Stimulated activated CD4-positive, alpha-beta T cell treated with anti-CD3 and anti-CD28 coated beads, Interleukin-1b, Interleukin-23, amount 100 ng/mL, for 4 hours (primary cell): ENCODE measurements at regions not wholly inside any gene's neighbourhood (a gene's known extent, or its start where the extent isn't known, plus 50 kb on each side); places are given as distances from the start of the nearest gene placed in this dataset.

ENCODE experiments used
- DNase-seq, 2 donors: peaks; one replicate each; pipeline ENCODE4 v3.0.0-alpha.2; 2020; ENCODE audit warnings: low read depth in 2 of 2

DNA sequence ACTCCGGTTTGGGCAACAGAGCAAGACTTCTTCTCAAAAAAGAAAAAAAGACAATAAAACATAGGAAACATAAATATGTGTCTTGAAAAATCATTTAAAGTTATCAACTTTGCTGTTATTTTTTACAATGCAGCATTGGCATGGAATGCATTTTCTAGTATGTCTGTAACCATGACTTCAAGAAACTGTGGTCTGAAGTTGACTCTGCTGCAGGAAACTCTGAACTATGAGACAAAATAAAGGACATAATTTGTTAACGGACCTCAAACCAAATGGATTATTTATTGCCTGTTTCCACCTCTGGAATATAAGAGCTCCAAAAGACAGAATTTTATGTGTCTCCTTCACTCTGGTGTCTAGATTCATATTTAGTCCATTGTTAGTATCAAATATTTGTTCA lies 79.1 kb downstream of the TRIB2 start:
- no peak for DNase-seq

DNA sequence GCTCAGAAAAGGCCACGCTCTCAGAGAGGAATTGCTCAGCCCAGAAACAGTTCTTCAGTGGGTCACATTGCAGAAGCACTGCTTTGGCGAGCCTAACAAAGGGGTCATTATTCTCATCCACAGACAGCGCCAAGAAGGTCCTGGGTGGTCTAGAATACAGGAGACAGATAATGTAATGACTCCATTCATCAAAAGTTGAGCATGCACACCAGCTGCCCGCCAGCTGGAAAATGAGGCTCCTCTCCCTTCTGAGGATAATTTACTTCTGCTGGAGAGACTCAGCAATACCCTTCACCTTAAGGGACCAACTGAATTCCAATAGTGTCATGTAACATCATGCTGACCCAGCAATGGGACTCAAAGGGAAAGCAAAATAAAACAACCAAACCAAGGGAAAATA lies 79.9 kb downstream of the TRIB2 start:
- no peak for DNase-seq

DNA sequence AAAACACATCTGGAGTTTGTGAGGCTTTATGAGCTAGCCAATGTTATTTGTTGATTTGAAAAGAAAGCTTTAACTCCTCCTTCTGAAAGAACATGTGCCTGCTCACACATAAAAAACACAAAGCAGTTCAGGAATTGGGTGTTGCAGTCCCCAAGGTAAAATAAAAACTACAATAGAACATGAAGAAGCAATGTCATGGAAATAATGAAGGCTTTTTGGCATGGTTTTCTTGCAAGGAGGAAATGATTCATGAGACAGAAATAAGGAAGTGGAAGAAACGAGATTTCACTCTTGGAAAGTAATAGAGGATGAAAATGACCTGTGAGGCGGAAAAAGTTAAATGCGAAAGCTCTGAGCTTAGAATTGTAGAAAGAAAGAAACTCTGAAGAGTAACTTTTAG lies 81.1 kb downstream of the TRIB2 start:
- DNase-seq, result no peak

DNA sequence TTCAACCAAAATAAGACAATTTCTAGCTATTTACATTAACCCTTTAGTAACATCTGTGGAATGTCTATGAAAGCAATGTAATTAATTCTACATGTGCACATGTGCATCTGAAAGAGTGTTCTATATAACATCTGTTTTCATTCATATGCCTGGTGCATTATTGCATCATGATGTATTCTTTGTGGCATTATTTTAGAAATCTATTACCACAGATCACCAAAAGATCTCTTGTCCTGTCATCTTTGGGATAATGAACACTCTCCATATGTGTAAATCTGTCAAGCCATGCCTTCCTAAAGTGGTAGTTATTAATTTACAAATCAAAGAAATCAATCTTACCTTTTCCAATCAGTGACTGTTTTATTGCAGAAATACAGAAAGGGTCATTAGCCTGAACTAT lies 86.9 kb downstream of the TRIB2 start:
- DNase-seq, result no peak

DNA sequence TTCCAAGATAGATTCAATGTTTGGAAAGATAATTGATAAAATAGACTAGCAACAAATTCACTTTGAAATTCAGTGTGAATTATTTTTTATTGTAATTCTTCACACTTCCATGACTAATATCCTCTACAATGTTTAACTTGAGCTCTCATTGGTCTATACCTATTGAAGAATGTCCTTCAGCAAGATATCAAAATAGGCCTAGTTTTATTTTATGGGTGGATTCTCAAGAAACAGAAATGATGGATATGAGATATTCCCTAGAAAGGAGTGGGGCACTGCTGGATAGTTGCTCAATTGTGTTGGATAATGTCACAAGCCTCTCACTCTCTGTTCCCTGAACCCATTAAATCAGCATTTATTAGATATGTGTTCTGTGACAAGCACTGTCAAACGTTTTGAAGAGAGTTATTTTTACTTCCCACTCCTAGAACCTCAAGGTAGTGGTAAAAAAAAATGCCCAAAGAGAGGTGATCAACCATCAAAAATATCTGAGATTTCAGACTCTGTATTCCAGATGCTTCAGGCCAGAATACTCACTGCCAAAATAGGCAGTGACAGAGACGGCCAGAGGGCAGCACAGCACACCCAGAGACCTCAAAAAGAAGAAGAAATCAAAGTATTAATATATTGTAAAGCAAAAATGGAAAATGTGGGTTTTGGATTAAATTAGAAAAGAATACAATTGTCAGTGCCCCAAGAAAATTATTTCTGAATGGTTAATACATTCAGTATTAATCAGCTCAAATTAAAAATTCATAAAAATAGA lies 87.5 kb downstream of the TRIB2 start:
- DNase-seq, result no peak

DNA sequence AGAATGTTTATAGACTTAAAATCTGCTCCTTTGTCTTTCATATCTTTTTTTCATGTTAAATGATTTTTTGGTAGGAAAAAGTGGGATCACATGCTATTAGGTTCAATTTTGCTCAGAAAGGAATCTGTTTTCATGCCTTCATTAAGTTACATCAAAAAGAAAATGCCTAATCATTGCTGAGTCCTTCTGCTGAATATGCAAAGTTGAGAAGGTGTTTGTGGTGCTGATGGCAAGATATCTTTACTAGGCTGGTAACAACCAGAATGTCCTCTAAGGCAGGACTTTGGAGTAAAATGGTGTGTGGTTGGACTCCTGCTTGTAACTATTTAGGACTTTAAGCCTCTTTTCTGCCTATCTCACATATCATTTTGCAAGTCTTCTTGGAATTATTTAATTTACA lies 88.3 kb downstream of the TRIB2 start:
- DNase-seq, result no peak

DNA sequence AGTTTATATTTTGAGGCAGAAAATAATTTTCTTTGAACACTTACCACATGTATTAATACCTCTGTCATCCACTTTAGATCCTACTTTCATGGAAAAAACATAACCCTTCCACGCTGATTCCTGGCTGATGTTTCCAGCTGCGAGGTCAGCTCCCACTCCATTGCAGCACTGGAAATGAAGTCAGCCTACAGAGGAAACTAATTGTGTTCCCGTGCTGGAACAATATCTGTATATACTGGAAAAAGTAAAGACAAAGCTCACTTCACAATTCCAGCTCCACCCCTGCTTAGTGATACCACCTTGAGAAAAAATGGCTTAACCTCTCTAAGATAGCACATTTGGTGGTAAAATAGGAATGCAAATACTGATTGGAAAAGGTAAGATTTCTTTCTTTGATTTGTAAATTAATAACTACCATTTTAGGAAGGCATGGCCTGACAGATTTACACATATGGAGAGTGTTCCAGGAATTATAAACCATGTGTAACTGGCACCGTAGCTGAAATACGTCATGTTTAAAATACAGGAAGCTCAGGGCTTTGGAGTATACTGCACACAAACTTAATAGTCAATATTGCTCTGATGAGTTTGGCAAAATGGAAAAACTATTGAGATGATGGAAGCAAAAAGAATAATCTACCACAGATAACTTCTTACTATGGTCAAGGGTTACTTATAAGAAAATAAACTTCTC lies 90.0 kb downstream of the TRIB2 start:
- DNase-seq, result no peak

DNA sequence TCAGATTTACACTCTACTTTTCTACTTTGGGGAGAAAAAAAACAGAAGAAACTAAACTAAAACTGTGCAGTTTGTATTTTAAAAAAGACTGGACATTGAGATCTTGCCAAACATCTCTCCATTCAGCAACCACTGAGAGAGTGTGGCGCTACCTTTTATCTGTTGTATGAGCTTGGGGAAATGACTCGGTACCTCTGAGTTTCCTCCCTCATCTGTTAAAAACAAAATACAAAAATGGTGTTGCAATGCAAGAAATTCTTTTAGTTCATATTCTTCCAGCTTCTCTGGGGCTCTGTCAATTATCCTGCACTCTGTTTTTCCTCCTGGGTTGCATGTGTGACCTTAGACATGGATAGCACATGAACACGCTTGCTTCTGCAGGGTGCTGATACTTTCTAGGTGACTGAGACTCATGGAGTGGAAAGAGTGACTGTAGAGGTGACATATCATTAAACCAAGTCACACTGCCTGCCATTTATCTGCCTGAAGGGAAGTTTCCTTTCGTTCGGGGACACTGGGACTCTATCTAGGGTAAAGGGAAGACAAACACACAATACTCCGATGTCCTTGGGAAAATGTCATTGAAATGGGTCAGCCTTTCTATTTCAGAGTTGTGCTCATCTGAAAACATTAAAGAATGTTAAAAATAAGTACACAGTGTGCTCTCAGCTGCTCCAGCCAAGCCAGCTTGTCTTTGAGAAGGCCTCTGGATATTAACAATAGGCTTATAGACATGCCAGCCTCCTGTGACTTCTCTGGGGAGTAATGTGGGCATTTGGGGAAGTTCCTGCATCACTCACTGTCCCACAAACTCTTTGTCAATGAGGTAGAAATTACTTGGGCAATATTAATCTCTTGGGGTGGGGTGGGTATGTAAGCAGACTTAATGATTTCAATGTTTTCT lies 91.4 kb downstream of the TRIB2 start:
- no peak for DNase-seq

DNA sequence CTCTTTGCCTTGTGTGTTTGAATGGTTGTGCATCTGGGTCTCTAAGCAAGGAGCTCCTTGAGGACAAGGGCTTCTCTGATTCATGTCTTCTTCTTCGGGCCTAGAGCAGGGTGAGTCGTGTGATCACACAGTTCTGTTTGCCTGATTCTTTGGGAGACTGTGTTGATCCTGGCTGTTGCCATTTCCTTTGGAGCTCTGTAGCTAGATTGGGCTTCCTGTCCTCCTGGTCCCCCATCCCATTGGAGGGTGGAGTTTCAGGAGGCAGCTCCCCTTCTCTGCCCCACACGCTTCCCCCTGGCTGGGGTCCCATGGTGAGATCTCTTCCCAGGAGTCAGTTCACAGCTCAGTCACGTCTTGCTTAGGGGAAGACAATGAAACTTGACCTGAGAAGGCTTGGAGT lies 92.8 kb downstream of the TRIB2 start:
- DNase-seq, result no peak

DNA sequence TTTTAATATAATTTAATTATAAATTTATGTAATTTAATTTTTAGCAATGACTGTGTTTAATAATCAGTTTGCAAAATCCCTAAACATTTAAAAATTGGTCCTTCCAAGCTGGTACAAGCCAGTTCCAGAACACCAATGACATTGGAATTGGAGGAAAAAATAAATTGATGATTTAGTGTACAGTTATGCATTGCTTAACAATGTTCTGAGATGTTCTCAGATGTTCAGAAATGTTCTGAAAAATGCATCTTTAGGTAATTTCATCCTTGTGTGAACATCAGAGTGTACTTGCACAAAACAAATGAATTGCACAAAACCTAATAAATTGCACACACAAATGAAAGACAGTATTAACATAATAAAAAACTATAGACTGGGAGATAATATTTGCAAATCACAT lies 95.2 kb downstream of the TRIB2 start:
- DNase-seq, result no peak

DNA sequence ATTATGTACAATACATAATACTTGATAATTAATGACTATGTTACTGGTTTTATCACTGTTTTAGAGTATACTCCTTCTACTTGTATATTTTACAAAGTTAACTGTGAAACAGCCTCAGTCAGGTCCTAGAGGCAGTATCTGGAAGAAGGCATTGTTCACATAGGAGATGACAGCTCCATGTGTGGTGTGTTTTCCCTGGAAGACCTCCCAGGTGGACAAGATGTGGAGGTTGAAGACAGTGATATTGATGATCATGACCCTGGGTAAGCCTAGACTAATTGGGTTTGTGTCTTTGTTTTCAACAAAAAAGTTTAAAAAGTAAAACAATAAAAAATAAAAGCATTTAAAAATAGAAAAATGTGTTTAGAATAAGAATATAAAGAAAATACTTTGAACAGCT lies 96.4 kb downstream of the TRIB2 start:
- no peak for DNase-seq

DNA sequence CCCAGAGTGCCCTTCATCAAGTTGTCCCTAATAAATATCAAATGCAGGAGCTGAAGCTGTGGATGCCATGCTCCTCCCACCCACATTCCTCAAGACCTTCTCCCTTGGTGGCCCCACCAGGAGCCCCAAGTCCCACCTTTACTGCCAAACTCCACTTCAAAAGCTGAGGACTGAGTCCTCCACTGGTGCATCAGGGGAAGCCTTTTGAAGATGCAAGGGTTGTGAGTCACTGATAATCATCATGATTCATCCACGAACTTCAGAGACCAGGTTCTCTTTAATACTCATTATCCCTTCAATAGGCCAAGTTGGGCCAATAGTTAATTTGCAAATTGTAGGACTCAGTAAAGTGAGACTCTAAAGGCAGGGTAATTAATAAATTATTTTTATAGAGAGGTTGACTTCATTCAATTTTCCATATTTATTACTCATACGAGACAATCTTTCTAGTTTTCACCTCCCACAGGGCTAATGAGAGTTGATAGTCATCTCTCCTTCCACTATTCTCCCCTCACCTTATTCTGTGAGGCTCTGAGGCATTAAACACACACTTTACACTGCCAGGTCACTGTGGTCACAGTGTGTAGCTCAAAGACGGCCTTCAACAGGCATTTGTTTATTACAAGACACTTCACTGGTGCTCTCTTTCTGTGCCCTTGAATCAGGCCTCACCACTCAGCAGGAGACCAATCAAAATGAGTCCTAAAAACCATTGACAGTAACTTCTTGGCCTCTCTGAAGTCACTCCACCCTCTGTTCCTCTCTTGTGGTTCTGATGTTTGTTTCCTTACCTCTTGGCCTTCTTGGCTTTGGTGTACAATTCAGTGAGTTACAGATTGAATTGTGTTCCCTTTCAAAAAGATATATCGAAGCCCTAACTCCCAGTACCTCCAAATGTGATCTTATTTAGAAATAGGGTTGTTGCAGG lies 99.9 kb downstream of the TRIB2 start:
- DNase-seq, result no peak

DNA sequence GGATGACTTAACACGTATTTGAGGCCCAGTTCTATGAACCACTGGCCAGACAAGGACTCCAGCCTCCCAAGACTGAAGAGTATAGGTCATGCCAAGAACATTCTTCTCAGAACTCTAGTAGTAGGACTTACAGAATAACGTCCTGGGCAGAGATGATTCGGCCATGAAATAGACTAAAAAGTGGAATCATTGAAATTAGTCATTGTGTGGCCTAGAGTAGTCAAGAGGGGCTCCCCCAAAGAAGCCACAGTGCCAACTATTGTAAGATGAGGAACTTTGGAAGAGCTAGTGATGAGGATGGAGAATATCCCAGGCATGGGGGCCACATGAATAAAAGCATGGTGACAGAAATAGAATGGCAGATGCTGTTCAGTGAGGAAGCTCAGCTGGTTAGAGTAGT lies 101.1 kb downstream of the TRIB2 start:
- DNase-seq, result no peak

DNA sequence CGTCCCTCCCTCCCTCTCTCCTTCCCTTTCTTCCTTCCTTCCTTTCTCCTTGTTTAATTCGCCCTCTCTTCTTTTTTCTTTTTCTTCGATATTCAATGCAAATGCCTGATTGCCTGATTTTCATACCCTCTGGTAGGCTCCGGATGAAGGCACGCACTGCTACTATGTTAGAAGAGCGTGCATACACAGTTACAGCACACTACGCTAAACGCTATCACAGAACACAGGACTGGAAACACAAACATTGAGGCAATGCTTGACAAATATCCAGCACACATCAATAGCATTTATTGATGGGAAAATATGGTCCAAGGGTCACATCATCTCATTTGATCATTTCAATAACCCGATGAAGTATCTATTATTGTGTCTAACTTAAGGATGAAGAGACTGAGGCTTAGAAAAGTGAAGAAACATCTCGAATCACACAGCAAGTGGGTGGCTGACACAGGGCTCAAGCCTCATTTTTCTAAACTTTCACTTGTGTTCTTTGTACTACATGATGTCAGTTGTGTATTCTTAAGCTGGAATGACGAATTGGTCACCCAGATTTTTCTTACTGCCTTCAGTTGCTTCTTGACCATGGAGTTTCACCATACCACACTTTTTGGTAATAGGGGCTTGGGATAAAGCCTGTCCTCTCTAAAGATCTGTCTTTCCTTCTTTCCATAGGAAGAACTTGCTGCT lies 101.8 kb downstream of the TRIB2 start:
- DNase-seq, result no peak

DNA sequence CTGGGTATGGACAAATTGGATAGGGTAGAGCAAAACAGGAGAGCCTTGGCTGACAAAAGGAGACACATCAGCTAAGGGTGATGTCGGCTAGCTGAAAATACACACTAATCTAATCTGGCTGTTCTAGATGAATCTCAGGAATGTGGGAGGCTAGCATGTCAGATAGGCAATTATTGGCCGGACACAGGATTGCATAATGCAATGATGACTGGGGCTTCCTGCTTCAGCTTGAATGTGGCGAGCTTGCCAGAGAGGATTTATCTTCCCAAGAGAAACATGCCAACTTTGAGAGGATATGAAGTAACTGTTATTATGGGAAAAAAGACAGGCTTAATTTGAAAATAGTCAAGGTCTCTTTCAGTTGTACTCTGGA lies 102.4 kb downstream of the TRIB2 start:
- no peak for DNase-seq

DNA sequence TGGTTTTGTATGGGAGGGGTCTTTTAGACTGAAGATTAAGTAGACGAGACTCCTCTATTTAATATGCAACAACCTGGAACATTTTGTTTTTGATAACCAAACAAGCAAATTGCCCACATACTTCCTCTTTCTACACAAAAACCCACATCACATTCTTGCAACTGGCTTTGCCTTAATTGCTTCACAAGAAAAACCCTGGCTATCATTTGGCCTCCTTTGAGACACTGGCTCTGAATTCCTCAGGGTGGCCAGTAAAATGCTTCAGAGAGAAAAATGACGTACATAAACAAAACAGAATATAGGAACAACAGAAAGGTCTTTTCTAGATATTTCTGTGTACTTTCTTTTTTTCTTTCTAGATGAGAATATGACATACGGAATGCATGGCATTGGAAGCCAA lies 103.0 kb downstream of the TRIB2 start:
- no peak for DNase-seq

DNA sequence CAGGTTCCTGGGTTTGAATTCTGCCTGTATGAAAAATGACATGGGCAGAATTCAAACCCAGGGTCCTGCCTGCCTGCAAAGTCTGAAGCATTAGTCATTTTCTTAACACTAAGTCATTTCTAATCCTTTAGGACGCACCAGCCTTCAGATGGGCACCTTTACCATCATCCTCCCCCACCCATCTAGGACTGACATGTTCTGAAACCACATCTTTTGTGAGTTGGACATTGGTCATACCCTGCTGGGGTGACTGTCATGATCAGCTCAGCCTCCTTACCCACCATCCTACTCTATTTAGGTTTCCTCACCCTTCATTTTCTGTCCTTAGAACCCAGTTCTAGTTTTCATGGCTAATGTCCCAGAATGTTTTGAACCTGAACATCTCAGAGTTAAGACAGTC lies 104.9 kb downstream of the TRIB2 start:
- no peak for DNase-seq

DNA sequence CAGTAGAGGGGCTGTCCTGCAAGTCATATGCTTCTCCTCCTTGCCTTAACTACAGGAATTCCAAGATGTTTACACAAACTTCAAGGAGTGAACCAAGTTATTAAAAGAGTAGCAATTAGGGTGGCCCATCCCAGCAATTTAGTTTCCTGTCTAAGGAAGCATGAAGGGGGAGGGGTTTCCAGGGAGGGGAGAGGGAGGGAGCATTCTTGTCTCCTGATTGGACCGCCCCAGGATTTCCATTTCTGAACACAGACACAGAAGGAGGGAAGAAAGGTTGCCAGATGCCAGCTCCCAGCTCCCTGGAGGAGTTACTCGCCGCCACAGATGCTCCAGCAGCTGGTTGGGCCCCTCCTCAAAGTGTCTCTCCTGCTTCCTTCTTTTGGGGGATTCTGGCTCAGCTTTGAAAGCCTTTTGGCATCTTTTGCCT lies 107.6 kb downstream of the TRIB2 start:
- DNase-seq, result no peak

DNA sequence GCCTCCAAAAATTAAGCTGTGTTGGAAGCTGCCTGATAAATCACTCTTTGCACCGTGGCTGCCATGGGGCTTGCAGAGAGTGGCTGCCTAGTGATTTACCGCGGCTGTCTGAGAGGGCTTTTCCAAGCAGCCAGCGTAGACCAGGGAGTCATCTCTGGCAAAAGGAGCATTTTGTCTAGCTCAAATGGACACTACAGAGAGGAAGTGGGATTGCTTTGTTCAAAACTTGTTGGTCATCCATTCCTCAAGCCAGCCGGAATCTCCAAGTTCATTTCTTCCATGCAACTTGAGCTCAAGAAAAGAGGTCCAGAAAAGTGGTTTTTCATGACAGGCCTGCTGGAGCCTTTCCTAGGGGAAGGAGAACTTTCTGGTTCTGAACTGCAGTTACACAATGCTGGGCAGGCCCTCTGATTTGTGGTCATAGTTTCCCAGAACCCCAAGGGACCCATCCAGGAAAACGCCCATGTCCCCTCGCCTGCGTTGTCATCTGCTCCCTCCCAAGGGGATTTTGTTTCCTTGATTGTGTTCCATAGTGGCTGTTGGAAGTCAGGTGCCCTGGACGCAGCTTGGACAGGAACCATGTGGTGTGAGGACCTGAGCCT lies 108.1 kb downstream of the TRIB2 start:
- DNase-seq, result no peak

DNA sequence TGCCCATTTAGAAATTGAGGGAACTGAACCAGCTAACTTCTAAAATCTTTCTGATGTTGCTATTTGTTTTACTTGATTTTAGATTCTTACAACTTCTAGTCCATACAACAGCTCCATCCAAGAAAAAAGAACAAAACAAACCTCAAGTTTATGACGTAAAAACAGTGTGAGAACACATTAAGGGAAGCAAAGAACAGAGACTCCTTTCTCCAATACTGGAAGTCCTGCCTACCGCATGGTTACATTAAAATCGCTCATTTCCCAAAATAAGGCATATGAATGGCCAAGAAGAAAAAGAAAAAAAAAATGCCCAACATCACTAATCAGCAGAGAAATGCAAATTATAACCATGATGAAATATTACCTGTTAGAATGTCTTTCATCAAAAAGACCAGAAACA lies 110.0 kb downstream of the TRIB2 start:
- no peak for DNase-seq

DNA sequence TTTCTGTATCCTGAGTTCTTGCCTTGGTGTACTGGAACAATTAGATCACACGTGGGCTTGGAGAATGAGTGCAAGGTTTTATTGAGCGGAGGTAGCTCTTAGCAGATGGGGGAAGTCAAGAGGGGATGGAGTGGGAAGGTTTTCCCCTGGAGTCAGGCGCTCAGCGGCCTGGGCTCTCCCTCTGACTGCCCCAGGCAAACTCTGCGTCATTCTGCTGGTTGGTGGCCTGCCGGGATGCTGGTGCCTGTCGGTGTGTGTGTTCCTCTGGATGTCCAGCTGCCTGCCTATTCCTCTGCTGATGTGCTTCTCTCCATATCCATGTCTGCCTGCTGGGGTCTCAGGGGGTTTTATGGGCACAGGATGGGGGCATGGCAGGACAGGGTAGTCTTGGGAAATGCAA lies 111.0 kb downstream of the TRIB2 start:
- DNase-seq, result no peak
